IMR-90 (cell line): ENCODE measurements at regions not wholly inside any gene's neighbourhood (a gene's known extent, or its start where the extent isn't known, plus 50 kb on each side); places are given as distances from the start of the nearest gene placed in this dataset.

ENCODE experiments used
- ATAC-seq: fragments of 200-7000 bp; cut with Tn5 transposase; 2 replicates; pipeline ENCODE4 v1.9.1; 2020; ENCODE audit warnings: low read depth, mild to moderate bottlenecking, moderate library complexity
- BruUV-seq: library from RNA; stranded (reverse); fragments of 400-500 nt; replicated peaks from 2 replicates; lab custom pipeline; 2021; lab: Mats Ljungman, UMichigan
- CTCF ChIA-PET: fragments of 300-600 bp; formaldehyde crosslinking; extraction: SDS; loops from one replicate; lab custom pipeline; 2021; ENCODE audit warnings: antibody characterized with exemption; lab: Yijun Ruan, JAX
- POLR2A ChIA-PET: fragments of 300-600 bp; sonication (Branson Sonifier 250); formaldehyde crosslinking; loops from one replicate; lab custom pipeline; 2022; ENCODE audit warnings: antibody characterized with exemption; ENCODE audit not compliant: unreplicated experiment; lab: Charles Lee
- DNase-seq: peaks from one replicate; pipeline ENCODE4 v3.0.0; 2013
- H2AFZ ChIP-seq: replicated peaks from 2 replicates; pipeline ENCODE3; 2013; ENCODE audit warnings: low read length, mild to moderate bottlenecking; ENCODE audit not compliant: poor library complexity
- H2AK5ac ChIP-seq: 2 replicates; pipeline ENCODE4 v1.6.1; 2013; ENCODE audit warnings: low read depth, low read length, inconsistent platforms
- H2AK9ac ChIP-seq: replicated peaks from 2 replicates; pipeline ENCODE3; 2013; ENCODE audit warnings: mild to moderate bottlenecking, low read depth, low read length, moderate library complexity; ENCODE audit not compliant: poor library complexity
- H2BK120ac ChIP-seq: 2 replicates; pipeline ENCODE4 v1.6.1; 2013; ENCODE audit warnings: low read depth, low read length, inconsistent platforms
- H2BK15ac ChIP-seq: 3 replicates; pipeline ENCODE4 v1.6.1; 2013; ENCODE audit warnings: low read depth, low read length, inconsistent platforms
- H2BK20ac ChIP-seq: 2 replicates; pipeline ENCODE4 v1.6.1; 2013; ENCODE audit warnings: low read depth, mild to moderate bottlenecking, inconsistent platforms, low read length, moderate library complexity
- H2BK5ac ChIP-seq: 2 replicates; pipeline ENCODE4 v1.6.1; 2013; ENCODE audit warnings: mild to moderate bottlenecking, low read depth, low read length, inconsistent platforms; ENCODE audit not compliant: poor library complexity, severe bottlenecking
- H3K14ac ChIP-seq: replicated peaks from 2 replicates; pipeline ENCODE4 v1.6.1; 2013; ENCODE audit warnings: low read depth, low read length, inconsistent platforms
- H3K18ac ChIP-seq: 2 replicates; pipeline ENCODE4 v1.6.1; 2013; ENCODE audit warnings: low read depth, low read length, control low read depth
- H3K23ac ChIP-seq: 2 replicates; pipeline ENCODE4 v1.6.1; 2013; ENCODE audit warnings: low read depth, low read length, inconsistent platforms
- H3K27ac ChIP-seq: 2 replicates; pipeline ENCODE4 v1.5.1; 2013; ENCODE audit warnings: mild to moderate bottlenecking, control low read depth, low read length; ENCODE audit not compliant: insufficient read depth
- H3K27me3 ChIP-seq: 2 replicates; pipeline ENCODE4 v1.6.1; 2013; ENCODE audit warnings: low read length; ENCODE audit not compliant: control insufficient read depth, insufficient read depth
- H3K36me3 ChIP-seq: 2 replicates; pipeline ENCODE4 v1.6.1; 2013; ENCODE audit warnings: low read length, mixed read lengths; ENCODE audit not compliant: control insufficient read depth, insufficient read depth
- H3K4ac ChIP-seq: 2 replicates; pipeline ENCODE4 v1.6.1; 2013; ENCODE audit warnings: low read depth, low read length, inconsistent platforms
- H3K4me1 ChIP-seq: 2 replicates; pipeline ENCODE4 v1.6.1; 2013; ENCODE audit warnings: low read length, mixed read lengths; ENCODE audit not compliant: control insufficient read depth, insufficient read depth
- H3K4me2 ChIP-seq: 2 replicates; pipeline ENCODE4 v1.6.1; 2013; ENCODE audit warnings: low read depth, mild to moderate bottlenecking, control low read depth, low read length, moderate library complexity
- H3K4me3 ChIP-seq: 2 replicates; pipeline ENCODE4 v1.5.1; 2013; ENCODE audit warnings: low read depth, mild to moderate bottlenecking, control low read depth, low read length, moderate library complexity; ENCODE audit not compliant: insufficient read depth
- H3K56ac ChIP-seq: 2 replicates; pipeline ENCODE4 v1.6.1; 2013; ENCODE audit warnings: low read length, inconsistent platforms; ENCODE audit not compliant: insufficient read depth; ENCODE audit errors: extremely low read depth
- H3K79me1 ChIP-seq, 2 experiments: 2 replicates each; pipeline ENCODE4 v1.6.1; 2013; ENCODE audit warnings: low read length in 2 of 2, inconsistent platforms in 1 of 2, low read depth in 1 of 2
- H3K9ac ChIP-seq: 2 replicates; pipeline ENCODE4 v1.6.1; 2013; ENCODE audit warnings: low read depth, low read length, control low read depth
- H3K9me1 ChIP-seq: 2 replicates; pipeline ENCODE4 v1.6.1; 2013; ENCODE audit warnings: low read length, inconsistent platforms; ENCODE audit not compliant: insufficient read depth
- H3K9me3 ChIP-seq: 2 replicates; pipeline ENCODE4 v1.6.1; 2013; ENCODE audit warnings: low read length; ENCODE audit not compliant: control insufficient read depth, insufficient read depth
- H4K20me1 ChIP-seq: 2 replicates; pipeline ENCODE4 v1.6.1; 2013; ENCODE audit warnings: low read length, inconsistent platforms; ENCODE audit not compliant: insufficient read depth
- H4K5ac ChIP-seq: 2 replicates; pipeline ENCODE4 v1.6.1; 2013; ENCODE audit warnings: mild to moderate bottlenecking, low read depth, low read length, control low read depth
- H4K8ac ChIP-seq, 2 experiments: 2 replicates each; pipeline ENCODE4 v1.6.1; 2013; ENCODE audit warnings: low read depth in 2 of 2, low read length in 2 of 2, control low read depth in 1 of 2, inconsistent platforms in 1 of 2
- H4K91ac ChIP-seq: 2 replicates; pipeline ENCODE4 v1.6.1; 2013; ENCODE audit warnings: low read depth, low read length, inconsistent platforms; ENCODE audit not compliant: insufficient read depth
- FOS ChIP-seq: fragments of 150-350 bp; IDR thresholded peaks from 2 replicates; pipeline ENCODE4 v1.6.1; 2016; ENCODE audit warnings: low read depth, low read length
- MAFK ChIP-seq: IDR thresholded peaks from 2 replicates; pipeline ENCODE4 v1.6.1; 2012; ENCODE audit warnings: low read depth, low read length, improper control_type of control experiment
- POLR2A ChIP-seq: IDR thresholded peaks from 2 replicates; pipeline ENCODE4 v1.6.1; 2012; ENCODE audit warnings: mild to moderate bottlenecking, low read depth, low read length
- RAD21 ChIP-seq: IDR thresholded peaks from 2 replicates; pipeline ENCODE4 v1.6.1; 2012; ENCODE audit warnings: low read length, improper control_type of control experiment
- RFX5 ChIP-seq: IDR thresholded peaks from 2 replicates; pipeline ENCODE4 v1.8.0; 2012; ENCODE audit warnings: low read depth, mild to moderate bottlenecking, low read length, moderate library complexity
- WGBS, 2 experiments: methylation state at CpG; one replicate each; pipeline versions ENCODE4 v1.1.5 to v1.1.7; 2013; ENCODE audit warnings: missing lambda C conversion rate in 2 of 2; ENCODE audit not compliant: insufficient read length in 1 of 2; ENCODE audit errors: extremely low coverage in 2 of 2; 5-methylcytosine and 5-hydroxymethylcytosine counted together
- dilution Hi-C: fragments of 300-500 bp; cut with HindIII; formaldehyde crosslinking; loops from one replicate; pipeline ENCODE4 v1.14.3; 2018; ENCODE audit warnings: low sequenced_read_pairs; ENCODE audit not compliant: unreplicated experiment
- in situ Hi-C: fragments of 300-500 bp; cut with MboI; formaldehyde crosslinking; loops from 3 replicates; pipeline ENCODE4 v1.14.3; 2019; ENCODE audit warnings: low sequenced_read_pairs, inconsistent platforms, mixed read lengths
- intact Hi-C: fragments of 100-400 bp; cut with micrococcal nuclease; formaldehyde crosslinking; loops from 2 replicates; pipeline ENCODE4 v1.10.0; 2022
- TF ChIP-seq, protein P1 (sequence below): conservative IDR thresholded peaks from 2 replicates; pipeline ENCODE4 v1.5.1; 2012; ENCODE audit warnings: mild to moderate bottlenecking, low read depth, low read length, improper control_type of control experiment

DNA sequence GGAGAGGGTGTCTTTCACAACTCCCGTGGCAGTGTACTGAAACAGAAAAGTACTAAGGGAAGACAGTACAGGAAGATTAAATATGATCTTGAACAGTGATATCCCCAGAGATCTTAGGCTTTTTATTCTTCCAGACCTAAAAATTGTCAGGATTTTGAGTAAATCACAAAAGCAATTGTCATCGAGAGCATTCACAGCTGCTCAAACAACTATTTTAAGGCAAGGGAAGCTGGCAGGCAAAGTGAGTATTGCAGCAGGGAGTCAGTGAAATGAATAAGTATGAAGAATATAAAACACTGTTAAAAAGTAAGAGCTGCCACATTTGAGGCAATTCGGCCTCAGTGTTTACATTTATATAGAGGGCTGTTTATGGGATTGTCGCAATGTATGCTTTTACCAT lies 479.0 kb downstream of the CAAP1 start:
- Histone ChIP-seq H3K4me2 (no peak overlapping the region), H4K8ac (no peak overlapping the region), H3K36me3 (no peaks in the 10 kb centered on the region), H3K18ac (no peak overlapping the region), H3K14ac (no peak overlapping the region), H2BK20ac (no peak overlapping the region), H3K9ac (no peak overlapping the region), H3K9me1 (no peaks in the 10 kb centered on the region), H2BK5ac (no peak overlapping the region), H3K4me3 (no peak overlapping the region), H2AK9ac (no peak overlapping the region), H2BK120ac (no peak overlapping the region), H3K23ac (no peak overlapping the region), H2AK5ac (no peak overlapping the region), H2AFZ (no peak overlapping the region), H3K79me1 (no peaks in the 10 kb centered on the region), H3K27ac (no peak overlapping the region), H3K9me3 (no peaks in the 10 kb centered on the region), H4K20me1 (no peaks in the 10 kb centered on the region), H2BK15ac (no peak overlapping the region), H4K5ac (no peak overlapping the region), H3K27me3 (no peaks in the 10 kb centered on the region), H3K4ac (no peak overlapping the region), H4K91ac (no peak overlapping the region), H3K56ac (no peak overlapping the region), H3K4me1 (no peaks in the 10 kb centered on the region)
- ATAC-seq (no peak), DNase-seq (no peak)
- intact Hi-C loops (no loop called here), in situ Hi-C loops (no loop called here), dilution Hi-C loops (no loop called here)
- no peak for TF ChIP-seq RAD21
- TF ChIP-seq POLR2A: no peak
- TF ChIP-seq RFX5: no peak
- TF ChIP-seq, protein P1, sequence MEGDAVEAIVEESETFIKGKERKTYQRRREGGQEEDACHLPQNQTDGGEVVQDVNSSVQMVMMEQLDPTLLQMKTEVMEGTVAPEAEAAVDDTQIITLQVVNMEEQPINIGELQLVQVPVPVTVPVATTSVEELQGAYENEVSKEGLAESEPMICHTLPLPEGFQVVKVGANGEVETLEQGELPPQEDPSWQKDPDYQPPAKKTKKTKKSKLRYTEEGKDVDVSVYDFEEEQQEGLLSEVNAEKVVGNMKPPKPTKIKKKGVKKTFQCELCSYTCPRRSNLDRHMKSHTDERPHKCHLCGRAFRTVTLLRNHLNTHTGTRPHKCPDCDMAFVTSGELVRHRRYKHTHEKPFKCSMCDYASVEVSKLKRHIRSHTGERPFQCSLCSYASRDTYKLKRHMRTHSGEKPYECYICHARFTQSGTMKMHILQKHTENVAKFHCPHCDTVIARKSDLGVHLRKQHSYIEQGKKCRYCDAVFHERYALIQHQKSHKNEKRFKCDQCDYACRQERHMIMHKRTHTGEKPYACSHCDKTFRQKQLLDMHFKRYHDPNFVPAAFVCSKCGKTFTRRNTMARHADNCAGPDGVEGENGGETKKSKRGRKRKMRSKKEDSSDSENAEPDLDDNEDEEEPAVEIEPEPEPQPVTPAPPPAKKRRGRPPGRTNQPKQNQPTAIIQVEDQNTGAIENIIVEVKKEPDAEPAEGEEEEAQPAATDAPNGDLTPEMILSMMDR: no peak
- TF ChIP-seq MAFK: no peak
- no peak for TF ChIP-seq FOS
- BruUV-seq: no TSS peak
- WGBS, 2 experiments: no CpG with 5 or more reads among the region's 4 CpGs
- POLR2A ChIA-PET: interaction anchor here (0.7 kb wide), 1 partner anchor 19 kb away, joined by 3 read pairs; no protein-coding TSS in a partner anchor
- CTCF ChIA-PET: no interaction called here
